ENCODE measurements at regions not wholly inside any gene's neighbourhood (a gene's known extent, or its start where the extent isn't known, plus 50 kb on each side); places are given as distances from the start of the nearest gene placed in this dataset.

GRCh38 chr2:166628478-166629136 is 134.6 kb upstream of the SCN7A start:
- Mint-ChIP-seq H3K27me3 (ENCODE audit: unreplicated experiment) (peaks cover 4% of the 10 kb centered on the region), H3K9me3 (ENCODE audit: unreplicated experiment) (peaks cover 17% of the 10 kb centered on the region), H3K27ac (ENCODE audit: unreplicated experiment) (no peak overlapping the region), H3K36me3 (ENCODE audit: unreplicated experiment) (peaks cover 2% of the 10 kb centered on the region), H3K4me3 (ENCODE audit: unreplicated experiment) (no peak overlapping the region), H3K4me1 (ENCODE audit: unreplicated experiment) (peaks cover 15% of the 10 kb centered on the region)
- DNase-seq (ENCODE audit: extremely low spot score, unreplicated experiment) = no peak
- TF ChIP-seq CTCF (IDR thresholded peaks at IDR 0.05) = no peak

GRCh38 chr2:166627893-166628292 is 133.8 kb upstream of the SCN7A start:
- H3K36me3 Mint-ChIP-seq (ENCODE audit: unreplicated experiment) = peaks cover 2% of the 10 kb centered on the region
- H3K27me3 Mint-ChIP-seq (ENCODE audit: unreplicated experiment) = peaks cover 4% of the 10 kb centered on the region
- H3K9me3 Mint-ChIP-seq (ENCODE audit: unreplicated experiment) = peaks cover 17% of the 10 kb centered on the region
- no peak for DNase-seq (ENCODE audit: extremely low spot score, unreplicated experiment)
- TF ChIP-seq CTCF (IDR thresholded peaks at IDR 0.05) = no peak
- H3K4me1 Mint-ChIP-seq (ENCODE audit: unreplicated experiment) = peaks cover 10% of the 10 kb centered on the region
- H3K4me3 Mint-ChIP-seq (ENCODE audit: unreplicated experiment) = no peak overlapping the region
- no peak overlapping the region for H3K27ac Mint-ChIP-seq (ENCODE audit: unreplicated experiment)

GRCh38 chr2:166625670-166626069 is 131.6 kb upstream of the SCN7A start:
- no peak overlapping the region for H3K4me3 Mint-ChIP-seq (ENCODE audit: unreplicated experiment)
- TF ChIP-seq CTCF (IDR thresholded peaks at IDR 0.05) = no peak
- H3K4me1 Mint-ChIP-seq (ENCODE audit: unreplicated experiment) = no peaks in the 10 kb centered on the region
- H3K36me3 Mint-ChIP-seq (ENCODE audit: unreplicated experiment) = no peaks in the 10 kb centered on the region
- H3K27ac Mint-ChIP-seq (ENCODE audit: unreplicated experiment) = no peak overlapping the region
- peaks cover 10% of the 10 kb centered on the region for H3K9me3 Mint-ChIP-seq (ENCODE audit: unreplicated experiment)
- peaks cover 4% of the 10 kb centered on the region for H3K27me3 Mint-ChIP-seq (ENCODE audit: unreplicated experiment)
- no peak for DNase-seq (ENCODE audit: extremely low spot score, unreplicated experiment)

GRCh38 chr2:166614503-166614902 is 120.5 kb upstream of the SCN7A start:
- peaks cover 2% of the 10 kb centered on the region for H3K36me3 Mint-ChIP-seq (ENCODE audit: unreplicated experiment)
- H3K27ac Mint-ChIP-seq (ENCODE audit: unreplicated experiment) = no peak overlapping the region
- peaks cover 9% of the 10 kb centered on the region for H3K4me1 Mint-ChIP-seq (ENCODE audit: unreplicated experiment)
- H3K27me3 Mint-ChIP-seq (ENCODE audit: unreplicated experiment) = peaks cover 4% of the 10 kb centered on the region
- DNase-seq (ENCODE audit: extremely low spot score, unreplicated experiment) = no peak
- peaks cover 10% of the 10 kb centered on the region for H3K9me3 Mint-ChIP-seq (ENCODE audit: unreplicated experiment)
- no peak for TF ChIP-seq CTCF (IDR thresholded peaks at IDR 0.05)
- H3K4me3 Mint-ChIP-seq (ENCODE audit: unreplicated experiment) = no peak overlapping the region

GRCh38 chr2:166614029-166614428 is 120.0 kb upstream of the SCN7A start:
- no peak for DNase-seq (ENCODE audit: extremely low spot score, unreplicated experiment)
- H3K27me3 Mint-ChIP-seq (ENCODE audit: unreplicated experiment) = peaks cover 4% of the 10 kb centered on the region
- H3K36me3 Mint-ChIP-seq (ENCODE audit: unreplicated experiment) = peaks cover 2% of the 10 kb centered on the region
- no peak overlapping the region for H3K27ac Mint-ChIP-seq (ENCODE audit: unreplicated experiment)
- H3K4me3 Mint-ChIP-seq (ENCODE audit: unreplicated experiment) = no peak overlapping the region
- H3K9me3 Mint-ChIP-seq (ENCODE audit: unreplicated experiment) = peaks cover 10% of the 10 kb centered on the region
- peaks cover 9% of the 10 kb centered on the region for H3K4me1 Mint-ChIP-seq (ENCODE audit: unreplicated experiment)
- TF ChIP-seq CTCF (IDR thresholded peaks at IDR 0.05) = no peak
